Activated CD8-positive, alpha-beta memory T cell treated with anti-CD3 and anti-CD28 coated beads, Interleukin-2, amount 10 ng/mL, durations not matched to agents 7 days and 5 days (primary cell): ENCODE measurements at regions not wholly inside any gene's neighbourhood (a gene's known extent, or its start where the extent isn't known, plus 50 kb on each side); places are given as distances from the start of the nearest gene placed in this dataset.
"Not testable (repeated sequence)": the region's sequence is repeated elsewhere in the genome, so short reads cannot be mapped to it uniquely, and the experiment has no call there.

Experiments
- ATAC-seq: fragments of 150-1000 bp; cut with Tn5 transposase; one replicate; pipeline ENCODE4 v1.10.0; 2021; ENCODE audit warnings: moderate library complexity
- CTCF ChIA-PET: fragments of 350-600 bp; sonication (Branson Sonifier 250); formaldehyde crosslinking; loops from one replicate; lab custom pipeline; 2021; ENCODE audit warnings: antibody characterized with exemption; lab: Charles Lee
- DNase-seq: peaks from one replicate; pipeline ENCODE4 v3.0.0-alpha.2; 2020
- H3K27ac Mint-ChIP-seq: one replicate; pipeline ENCODE4 v1.8.0; 2021; ENCODE audit warnings: mild to moderate bottlenecking, mixed read lengths
- H3K27me3 Mint-ChIP-seq: one replicate; pipeline ENCODE4 v1.8.0; 2021; ENCODE audit warnings: mixed read lengths
- H3K36me3 Mint-ChIP-seq: one replicate; pipeline ENCODE4 v1.8.0; 2021; ENCODE audit warnings: mild to moderate bottlenecking, mixed read lengths
- H3K4me1 Mint-ChIP-seq: one replicate; pipeline ENCODE4 v1.8.0; 2021; ENCODE audit warnings: mixed read lengths
- H3K4me3 Mint-ChIP-seq: one replicate; pipeline ENCODE4 v1.8.0; 2021; ENCODE audit warnings: mild to moderate bottlenecking, moderate library complexity, mixed read lengths
- H3K9me3 Mint-ChIP-seq: one replicate; pipeline ENCODE4 v1.8.0; 2022; ENCODE audit warnings: low read depth, mixed read lengths

DNA sequence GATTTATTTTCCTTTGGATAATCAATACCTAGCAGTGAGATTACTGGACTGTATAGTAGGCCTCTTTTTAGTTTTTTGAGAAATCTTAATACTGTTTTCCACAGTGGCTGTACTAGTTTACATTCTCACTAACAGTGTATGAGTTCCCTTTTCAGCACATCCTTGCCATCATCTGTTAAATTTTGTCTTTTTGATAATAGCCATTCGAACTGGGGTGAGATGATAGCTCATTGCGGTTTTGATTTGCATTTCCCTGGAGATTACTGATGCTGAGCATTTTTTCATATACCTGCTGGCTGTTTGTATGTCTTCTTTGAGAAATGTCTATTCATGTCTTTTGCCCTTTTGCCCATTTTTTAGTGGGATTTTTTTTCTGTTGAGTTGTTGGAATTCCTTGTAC is 210.8 kb downstream of the CGGBP1 start:
- Mint-ChIP-seq H3K4me3 (no peak overlapping the region), H3K4me1 (no peaks in the 10 kb centered on the region), H3K9me3 (no peaks in the 10 kb centered on the region), H3K27ac (no peak overlapping the region), H3K36me3 (no peaks in the 10 kb centered on the region), H3K27me3 (no peaks in the 10 kb centered on the region)
- CTCF ChIA-PET = no interaction called here
- ATAC-seq (no peak), DNase-seq (no peak)

DNA sequence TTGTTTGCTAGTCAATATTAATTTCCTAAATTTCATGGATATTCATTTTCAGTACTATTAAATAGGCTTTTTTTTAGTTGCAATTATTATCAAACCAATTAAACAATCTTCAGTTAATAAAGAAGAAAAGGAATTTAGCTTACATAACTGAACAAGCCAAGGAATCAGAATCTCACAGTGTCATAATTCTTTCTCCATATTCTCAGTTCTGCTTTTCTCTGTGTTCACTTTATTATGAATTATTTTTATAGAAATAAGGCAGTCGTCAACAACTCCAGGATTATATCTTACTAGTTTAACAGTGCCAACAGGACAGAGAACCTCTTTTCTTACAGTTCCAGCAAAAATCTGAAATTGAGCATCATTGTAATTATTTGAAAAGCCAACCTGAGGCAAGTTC is 221.7 kb downstream of the CGGBP1 start:
- H3K36me3 Mint-ChIP-seq = no peaks in the 10 kb centered on the region
- ATAC-seq = no peak
- H3K4me1 Mint-ChIP-seq = no peaks in the 10 kb centered on the region
- DNase-seq = no peak
- CTCF ChIA-PET = no interaction called here
- H3K27me3 Mint-ChIP-seq = no peaks in the 10 kb centered on the region
- H3K9me3 Mint-ChIP-seq = peaks cover 2% of the 10 kb centered on the region
- H3K4me3 Mint-ChIP-seq = no peak overlapping the region
- H3K27ac Mint-ChIP-seq = no peak overlapping the region

GRCh38 chr3:87836026-87836425 is 222.8 kb downstream of the CGGBP1 start:
- Mint-ChIP-seq H3K27me3 (no peaks in the 10 kb centered on the region), H3K4me3 (no peak overlapping the region), H3K27ac (no peak overlapping the region), H3K4me1 (no peaks in the 10 kb centered on the region), H3K36me3 (no peaks in the 10 kb centered on the region), H3K9me3 (peaks cover 2% of the 10 kb centered on the region)
- CTCF ChIA-PET = interaction anchor here (0.5 kb wide), 1 partner anchor 794 kb away, joined by 3 read pairs; no protein-coding TSS in a partner anchor
- DNase-seq (no peak), ATAC-seq (no peak)

GRCh38 chr3:87835236-87835635 is 223.6 kb downstream of the CGGBP1 start:
- Mint-ChIP-seq H3K27me3 (no peaks in the 10 kb centered on the region), H3K36me3 (no peaks in the 10 kb centered on the region), H3K4me1 (no peaks in the 10 kb centered on the region), H3K9me3 (no peaks in the 10 kb centered on the region), H3K27ac (no peak overlapping the region), H3K4me3 (no peak overlapping the region)
- CTCF ChIA-PET = no interaction called here
- DNase-seq = no peak
- no peak for ATAC-seq

GRCh38 chr3:87834327-87834726 is 224.5 kb downstream of the CGGBP1 start:
- CTCF ChIA-PET = no interaction called here
- DNase-seq (no peak), ATAC-seq (no peak)
- Mint-ChIP-seq H3K4me1 (no peaks in the 10 kb centered on the region), H3K36me3 (no peaks in the 10 kb centered on the region), H3K9me3 (no peaks in the 10 kb centered on the region), H3K27ac (no peak overlapping the region), H3K4me3 (no peak overlapping the region), H3K27me3 (no peaks in the 10 kb centered on the region)

DNA sequence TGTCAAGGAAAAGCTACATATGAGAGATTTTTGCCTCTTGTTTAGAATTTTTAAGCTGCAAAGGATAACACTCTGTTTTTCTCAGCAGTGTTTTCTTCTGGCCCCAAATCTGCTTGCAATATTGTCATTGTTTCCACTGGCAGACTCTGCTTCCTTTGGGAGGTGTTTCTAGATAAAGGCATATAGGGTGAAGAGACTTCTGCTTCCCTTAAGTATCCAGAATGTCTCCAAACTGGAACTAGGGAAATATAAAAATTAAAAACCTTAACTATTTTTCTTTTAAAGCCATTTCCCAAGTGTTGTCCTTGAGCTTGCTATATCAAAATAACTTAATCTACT is 225.8 kb downstream of the CGGBP1 start:
- no peaks in the 10 kb centered on the region for H3K27me3 Mint-ChIP-seq
- no peaks in the 10 kb centered on the region for H3K4me1 Mint-ChIP-seq
- H3K4me3 Mint-ChIP-seq = no peak overlapping the region
- no peak for DNase-seq
- no peak overlapping the region for H3K27ac Mint-ChIP-seq
- no peak for ATAC-seq
- no peaks in the 10 kb centered on the region for H3K36me3 Mint-ChIP-seq
- H3K9me3 Mint-ChIP-seq = no peaks in the 10 kb centered on the region
- CTCF ChIA-PET = no interaction called here

- no peak for ATAC-seq
- CTCF ChIA-PET = no interaction called here
These were observed 230.8 kb downstream of the CGGBP1 start for GRCh38 chr3:87828046-87828445.

GRCh38 chr3:87822563-87822962 is 236.2 kb downstream of the CGGBP1 start:
- Mint-ChIP-seq H3K9me3 (no peaks in the 10 kb centered on the region), H3K4me1 (no peaks in the 10 kb centered on the region), H3K36me3 (no peaks in the 10 kb centered on the region), H3K4me3 (no peak overlapping the region), H3K27me3 (no peaks in the 10 kb centered on the region), H3K27ac (no peak overlapping the region)
- CTCF ChIA-PET = no interaction called here
- DNase-seq (no peak), ATAC-seq (no peak)

More at GRCh38 chr3:87828046-87828445, 230.8 kb downstream of the CGGBP1 start:
- no peaks in the 10 kb centered on the region for H3K4me1 Mint-ChIP-seq
- H3K9me3 Mint-ChIP-seq = no peaks in the 10 kb centered on the region
- H3K27ac Mint-ChIP-seq = no peak overlapping the region
- H3K27me3 Mint-ChIP-seq = no peaks in the 10 kb centered on the region
- no peak for DNase-seq
- no peak overlapping the region for H3K4me3 Mint-ChIP-seq
- no peaks in the 10 kb centered on the region for H3K36me3 Mint-ChIP-seq

GRCh38 chr3:87813503-87813902 is 245.3 kb downstream of the CGGBP1 start:
- CTCF ChIA-PET, H3K27me3 Mint-ChIP-seq, H3K9me3 Mint-ChIP-seq, DNase-seq, H3K4me1 Mint-ChIP-seq, H3K27ac Mint-ChIP-seq, H3K36me3 Mint-ChIP-seq, H3K4me3 Mint-ChIP-seq, ATAC-seq: not testable (repeated sequence)

DNA sequence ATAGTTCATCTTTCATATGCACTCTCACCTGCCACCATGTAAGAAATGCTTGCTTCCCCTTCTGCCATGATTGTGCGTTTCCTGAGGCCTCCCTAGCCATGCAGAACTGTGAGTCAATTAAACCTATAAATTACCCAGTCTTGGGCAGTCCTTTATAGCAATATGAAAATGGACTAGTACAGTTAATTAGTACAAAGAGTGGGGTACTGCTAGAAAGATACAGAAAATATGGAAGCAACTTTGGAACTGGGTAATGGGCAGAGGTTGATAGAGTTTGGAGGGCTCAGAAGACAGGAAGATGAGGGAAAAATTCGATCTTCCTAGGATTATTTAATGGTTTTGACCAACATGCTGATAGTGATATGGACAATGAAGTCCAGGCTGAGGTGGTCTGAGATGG is 246.9 kb downstream of the CGGBP1 start:
- H3K27ac Mint-ChIP-seq = no peak overlapping the region
- no peaks in the 10 kb centered on the region for H3K9me3 Mint-ChIP-seq
- no peak for ATAC-seq

DNA sequence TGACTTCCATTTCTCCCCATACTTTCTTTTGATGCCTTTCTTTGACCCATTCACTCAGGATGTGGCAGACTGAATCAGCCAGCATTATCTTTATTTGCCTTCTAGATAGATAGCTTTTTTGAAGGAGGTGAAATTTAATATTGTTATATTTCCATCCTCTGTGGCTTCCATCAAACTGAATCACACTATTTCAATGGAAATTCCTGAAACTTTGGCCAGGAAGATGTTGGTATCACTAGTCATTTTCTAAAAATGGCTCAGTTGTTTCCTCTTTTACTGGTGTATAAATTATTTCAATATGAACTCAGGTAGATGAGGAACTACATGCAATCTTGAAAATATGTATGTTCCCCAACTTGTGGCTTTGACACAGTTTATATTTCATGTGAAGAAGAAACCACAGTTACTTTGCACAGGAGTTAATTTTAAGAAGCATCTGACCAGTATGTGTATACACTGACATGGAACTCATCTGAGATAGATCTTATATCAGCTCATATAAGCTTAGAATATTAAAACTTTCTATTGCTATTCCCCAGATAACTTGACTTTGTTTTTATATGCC is 248.3 kb downstream of the CGGBP1 start:
- no peak overlapping the region for H3K27ac Mint-ChIP-seq
- peaks cover 7% of the 10 kb centered on the region for H3K27me3 Mint-ChIP-seq
- ATAC-seq (no peak), DNase-seq (no peak)
- H3K4me3 Mint-ChIP-seq = no peak overlapping the region
- H3K9me3 Mint-ChIP-seq = no peaks in the 10 kb centered on the region
- no peaks in the 10 kb centered on the region for H3K4me1 Mint-ChIP-seq
- CTCF ChIA-PET = no interaction called here
- no peaks in the 10 kb centered on the region for H3K36me3 Mint-ChIP-seq

More for the DNA sequence above, 246.9 kb downstream of the CGGBP1 start:
- H3K36me3 Mint-ChIP-seq = no peaks in the 10 kb centered on the region
- peaks cover 2% of the 10 kb centered on the region for H3K27me3 Mint-ChIP-seq
- no peak for DNase-seq
- CTCF ChIA-PET = no interaction called here
- H3K4me3 Mint-ChIP-seq = no peak overlapping the region
- no peaks in the 10 kb centered on the region for H3K4me1 Mint-ChIP-seq

- CTCF ChIA-PET = no interaction called here
- Mint-ChIP-seq H3K36me3 (no peaks in the 10 kb centered on the region), H3K27ac (no peak overlapping the region), H3K4me1 (no peaks in the 10 kb centered on the region), H3K9me3 (no peaks in the 10 kb centered on the region), H3K27me3 (peaks cover 19% of the 10 kb centered on the region), H3K4me3 (no peak overlapping the region)
- no peak for DNase-seq
- no peak for ATAC-seq
These were observed 253.1 kb downstream of the CGGBP1 start for GRCh38 chr3:87805670-87806069.

DNA sequence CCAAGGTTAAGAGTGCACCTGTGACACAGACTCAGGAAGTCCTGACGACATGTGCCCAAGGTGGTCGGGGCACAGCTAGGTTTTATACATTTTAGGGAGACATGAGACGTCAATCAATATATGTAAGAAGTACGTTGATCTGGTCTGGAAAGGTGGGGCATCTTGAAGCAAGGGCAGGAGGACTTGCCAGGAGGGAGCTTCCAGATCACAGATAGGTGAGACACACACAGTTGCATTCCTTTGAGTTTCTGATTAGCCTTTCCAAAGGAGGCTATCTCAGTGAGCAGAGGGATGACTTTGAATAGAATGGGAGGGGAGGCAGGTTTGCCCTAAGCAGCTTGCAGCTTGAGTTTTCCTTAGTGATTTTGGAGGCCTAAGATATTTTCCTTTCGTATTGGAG is 257.4 kb downstream of the CGGBP1 start:
- no peak for DNase-seq
- Mint-ChIP-seq H3K27me3 (peaks cover 31% of the 10 kb centered on the region), H3K9me3 (no peaks in the 10 kb centered on the region), H3K27ac (no peak overlapping the region), H3K4me1 (peaks cover 3% of the 10 kb centered on the region), H3K4me3 (no peak overlapping the region), H3K36me3 (no peaks in the 10 kb centered on the region)
- CTCF ChIA-PET = no interaction called here
- no peak for ATAC-seq

GRCh38 chr3:87800516-87800915 is 258.3 kb downstream of the CGGBP1 start:
- ATAC-seq (no peak), DNase-seq (no peak)
- H3K9me3 Mint-ChIP-seq = no peaks in the 10 kb centered on the region
- H3K36me3 Mint-ChIP-seq = no peaks in the 10 kb centered on the region
- no peak overlapping the region for H3K4me3 Mint-ChIP-seq
- CTCF ChIA-PET = no interaction called here
- peaks cover 3% of the 10 kb centered on the region for H3K4me1 Mint-ChIP-seq
- peaks cover 38% of the 10 kb centered on the region for H3K27me3 Mint-ChIP-seq
- no peak overlapping the region for H3K27ac Mint-ChIP-seq

DNA sequence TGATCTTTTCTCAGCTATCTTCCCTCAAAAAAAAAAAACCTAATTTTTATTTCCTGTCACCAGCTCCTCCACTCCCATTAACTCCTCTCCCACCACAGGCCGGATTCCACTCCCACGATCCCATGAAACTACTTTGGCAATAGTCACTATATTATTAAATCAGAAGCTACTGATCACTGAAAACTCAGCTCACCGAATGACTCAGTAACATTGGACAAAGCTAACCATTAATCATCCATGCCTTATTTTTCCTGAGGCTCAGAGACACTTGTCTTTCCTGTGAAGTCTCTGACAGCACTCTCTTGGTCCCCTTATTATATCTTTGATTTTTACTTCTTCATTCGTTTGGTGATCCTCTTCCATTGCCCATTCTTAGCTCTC is 260.2 kb downstream of the CGGBP1 start:
- CTCF ChIA-PET = interaction anchor here (1.1 kb wide), 1 partner anchor 17 kb away, joined by 3 read pairs; no protein-coding TSS in a partner anchor
- H3K9me3 Mint-ChIP-seq = no peaks in the 10 kb centered on the region
- H3K36me3 Mint-ChIP-seq = no peaks in the 10 kb centered on the region
- H3K4me1 Mint-ChIP-seq = peaks cover 3% of the 10 kb centered on the region
- ATAC-seq (no peak), DNase-seq (no peak)
- H3K27me3 Mint-ChIP-seq = peaks cover 51% of the 10 kb centered on the region
- no peak overlapping the region for H3K4me3 Mint-ChIP-seq
- H3K27ac Mint-ChIP-seq = no peak overlapping the region
